GM12878 (cell line): ENCODE measurements at regions not wholly inside any gene's neighbourhood (a gene's known extent, or its start where the extent isn't known, plus 50 kb on each side); places are given as distances from the start of the nearest gene placed in this dataset.
"Not testable (repeated sequence)": the region's sequence is repeated elsewhere in the genome, so short reads cannot be mapped to it uniquely, and the experiment has no call there.

Experiments
- ATAC-seq: fragments of 200-7000 bp; cut with Tn5 transposase; 3 replicates; pipeline ENCODE4 v1.9.1; 2020; ENCODE audit warnings: mild to moderate bottlenecking, moderate library complexity
- BruUV-seq: library from RNA; stranded (reverse); fragments of 400-500 nt; replicated peaks from 2 replicates; lab custom pipeline; 2021; lab: Mats Ljungman, UMichigan
- CTCF ChIA-PET: fragments of 300-600 bp; sonication (Branson Sonifier 250); formaldehyde crosslinking; extraction: SDS; loops from one replicate; lab custom pipeline; 2021; ENCODE audit warnings: inconsistent platforms; lab: Yijun Ruan, JAX
- POLR2A ChIA-PET: fragments of 350-600 bp; formaldehyde crosslinking; extraction: SDS; loops from one replicate; lab custom pipeline; 2021; ENCODE audit warnings: inconsistent platforms; lab: Charles Lee
- RAD21 ChIA-PET: fragments of 300-600 bp; sonication (Branson Sonifier 250); formaldehyde crosslinking; loops from one replicate; lab custom pipeline; 2023; ENCODE audit warnings: antibody characterized with exemption; ENCODE audit not compliant: unreplicated experiment; lab: Charles Lee
- SMC1A ChIA-PET: fragments of 300-600 bp; sonication (Branson Sonifier 250); formaldehyde crosslinking; loops from one replicate; lab custom pipeline; 2023; ENCODE audit not compliant: unreplicated experiment, uncharacterized antibody; lab: Charles Lee
- DNase-seq: peaks from one replicate; pipeline ENCODE4 v3.0.0-alpha.2; 2011; ENCODE audit warnings: low read depth, low spot score
- FAIRE-seq: peaks from 3 replicates; lab custom pipeline; 2011; peaks lifted over from hg19 to GRCh38; lab: Jason Lieb, UNC
- H2AFZ ChIP-seq: 2 replicates; pipeline ENCODE4 v1.6.0; 2011; ENCODE audit warnings: low read depth, low read length, control low read depth; ENCODE audit not compliant: control insufficient read depth
- H3K27ac ChIP-seq: 2 replicates; pipeline ENCODE4 v1.5.1; 2011; ENCODE audit warnings: control low read depth; ENCODE audit not compliant: control insufficient read depth, insufficient read depth
- H3K27me3 ChIP-seq, 2 experiments: replicated peaks in 1 of 2; 2 replicates each; pipeline versions ENCODE4 v1.6.0 to v1.6.1; 2011; ENCODE audit warnings: low read length in 1 of 2; ENCODE audit not compliant: control insufficient read depth in 2 of 2, insufficient read depth in 2 of 2
- H3K36me3 ChIP-seq, 2 experiments: 2 replicates each; pipeline ENCODE4 v1.5.1; 2011; ENCODE audit warnings: low read length in 1 of 2; ENCODE audit not compliant: control insufficient read depth in 2 of 2, insufficient read depth in 2 of 2
- H3K4me1 ChIP-seq: 2 replicates; pipeline ENCODE4 v1.6.1; 2011; ENCODE audit warnings: mild to moderate bottlenecking, low read length, moderate library complexity, mixed read lengths; ENCODE audit not compliant: control insufficient read depth, insufficient read depth
- H3K4me2 ChIP-seq: 2 replicates; pipeline ENCODE4 v1.6.0; 2011; ENCODE audit warnings: control low read depth; ENCODE audit not compliant: control insufficient read depth, insufficient read depth
- H3K4me3 ChIP-seq: fragments of 200-600 bp; sonication (generic); 2 replicates; pipeline ENCODE4 v1.5.1; 2016
- H3K79me2 ChIP-seq: 2 replicates; pipeline ENCODE4 v1.6.0; 2011; ENCODE audit warnings: low read length; ENCODE audit not compliant: control insufficient read depth, insufficient read depth
- H3K9ac ChIP-seq: 2 replicates; pipeline ENCODE4 v1.8.0; 2011; ENCODE audit warnings: low read length, control low read depth, mixed read lengths; ENCODE audit not compliant: control insufficient read depth, insufficient read depth
- H3K9me3 ChIP-seq: replicated peaks from 3 replicates; pipeline ENCODE4 v1.5.1; 2011; ENCODE audit warnings: mild to moderate bottlenecking, low read length; ENCODE audit not compliant: control insufficient read depth, insufficient read depth
- H4K20me1 ChIP-seq: 2 replicates; pipeline ENCODE4 v1.6.0; 2011; ENCODE audit not compliant: control insufficient read depth, insufficient read depth
- BACH1 ChIP-seq: fragments of 450-650 bp; IDR thresholded peaks from 2 replicates; pipeline ENCODE4 v1.6.1; 2017; ENCODE audit warnings: mild to moderate bottlenecking, borderline replicate concordance
- IRF5 ChIP-seq: fragments of 450-650 bp; IDR thresholded peaks from 2 replicates; pipeline ENCODE4 v1.6.1; 2017; ENCODE audit warnings: borderline replicate concordance
- PKNOX1 ChIP-seq: fragments of 450-650 bp; IDR thresholded peaks from 2 replicates; pipeline ENCODE4 v1.6.1; 2016; ENCODE audit warnings: mild to moderate bottlenecking
- RAD21 ChIP-seq: IDR thresholded peaks from 2 replicates; pipeline ENCODE4 v1.6.1; 2011; ENCODE audit warnings: mild to moderate bottlenecking, low read depth, low read length, moderate library complexity; ENCODE audit not compliant: insufficient read depth
- WGBS: methylation state at CpG from one replicate; pipeline ENCODE4 v1.1.6; 2016; ENCODE audit warnings: low lambda C conversion rate; ENCODE audit not compliant: insufficient replicate concordance, insufficient coverage; ENCODE audit errors: missing lambda C conversion rate; 5-methylcytosine and 5-hydroxymethylcytosine counted together
- in situ Hi-C: fragments of 300-500 bp; cut with MboI; formaldehyde crosslinking; loops from 9 replicates; pipeline ENCODE4 v1.14.3; 2018; ENCODE audit warnings: mixed read lengths
- intact Hi-C: fragments of 100-400 bp; cut with micrococcal nuclease; formaldehyde crosslinking; loops from one replicate; pipeline ENCODE4 v1.14.2; 2022; ENCODE audit not compliant: unreplicated experiment

GRCh38 chr21:35593000-35593502 is 467.3 kb downstream of the SETD4 start (continued):
- TF ChIP-seq IRF5 (no peak), BACH1 (no peak), PKNOX1 (no peak), RAD21 (no peak)

DNA sequence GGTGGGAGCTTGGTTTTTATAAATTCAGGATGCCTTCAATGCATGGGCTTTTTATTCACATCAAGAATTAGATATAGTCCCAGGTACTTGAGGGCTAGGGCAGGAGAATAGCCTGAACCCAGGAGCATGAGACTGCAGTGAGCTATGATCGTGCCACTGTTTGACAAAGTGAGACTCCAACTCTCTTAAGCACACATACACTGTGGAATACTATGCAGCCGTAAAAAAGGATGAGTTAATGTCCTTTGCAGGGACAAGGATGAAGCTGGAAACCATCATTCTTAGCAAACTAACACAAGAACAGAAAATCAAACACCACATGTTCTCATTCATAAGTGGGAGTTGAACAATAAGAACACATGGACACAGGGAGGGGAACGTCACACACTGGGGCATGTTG is 470.0 kb downstream of the SETD4 start:
- H4K20me1 ChIP-seq, in situ Hi-C loops, RAD21 ChIA-PET, CTCF ChIA-PET, BruUV-seq, H3K4me3 ChIP-seq, DNase-seq, H2AFZ ChIP-seq, H3K36me3 ChIP-seq, ATAC-seq, H3K4me1 ChIP-seq, intact Hi-C loops, FAIRE-seq, H3K4me2 ChIP-seq, H3K27ac ChIP-seq, H3K79me2 ChIP-seq, H3K9me3 ChIP-seq, H3K9ac ChIP-seq, H3K27me3 ChIP-seq, SMC1A ChIA-PET, POLR2A ChIA-PET: not testable (repeated sequence)
- 41% methylated on average over 2 of the region's 3 CpGs for WGBS
